H9 (cell line): ENCODE measurements at regions not wholly inside any gene's neighbourhood (a gene's known extent, or its start where the extent isn't known, plus 50 kb on each side); places are given as distances from the start of the nearest gene placed in this dataset.

Experiments
- DNase-seq: peaks from one replicate; pipeline ENCODE4 v3.0.0-alpha.2; 2017
- H2AFZ ChIP-seq: one replicate; pipeline ENCODE4 v1.6.1; 2013; ENCODE audit warnings: mild to moderate bottlenecking, low read length, control low read depth, moderate library complexity
- H2AK5ac ChIP-seq: 2 replicates; pipeline ENCODE4 v1.6.1; 2013; ENCODE audit warnings: low read length, control low read depth, mixed read lengths; ENCODE audit not compliant: insufficient read length
- H2BK120ac ChIP-seq: one replicate; pipeline ENCODE4 v1.6.1; 2013; ENCODE audit warnings: low read depth, mild to moderate bottlenecking, low read length, control low read depth, inconsistent platforms; ENCODE audit not compliant: poor library complexity, severe bottlenecking
- H2BK12ac ChIP-seq: 2 replicates; pipeline ENCODE4 v1.6.1; 2013; ENCODE audit warnings: low read length, control low read depth, mixed read lengths, low read depth; ENCODE audit not compliant: insufficient read length
- H2BK15ac ChIP-seq: 2 replicates; pipeline ENCODE4 v1.6.1; 2013; ENCODE audit warnings: low read depth, low read length, control low read depth
- H2BK20ac ChIP-seq: one replicate; pipeline ENCODE4 v1.6.1; 2013; ENCODE audit warnings: low read depth, mild to moderate bottlenecking, low read length, control low read depth, inconsistent platforms; ENCODE audit not compliant: poor library complexity, severe bottlenecking
- H2BK5ac ChIP-seq: 2 replicates; pipeline ENCODE4 v1.6.1; 2013; ENCODE audit warnings: low read length, control low read depth, mixed read lengths; ENCODE audit not compliant: insufficient read length
- H3K14ac ChIP-seq: 2 replicates; pipeline ENCODE4 v1.6.1; 2013; ENCODE audit warnings: low read length, control low read depth; ENCODE audit not compliant: insufficient read depth
- H3K18ac ChIP-seq: 2 replicates; pipeline ENCODE4 v1.6.1; 2013; ENCODE audit warnings: low read depth, mild to moderate bottlenecking, mixed read lengths, low read length, control low read depth; ENCODE audit not compliant: insufficient read length
- H3K23ac ChIP-seq: 2 replicates; pipeline ENCODE4 v1.6.1; 2013; ENCODE audit warnings: low read length, control low read depth, mixed read lengths, low read depth; ENCODE audit not compliant: insufficient read length
- H3K23me2 ChIP-seq: 2 replicates; pipeline ENCODE4 v1.6.1; 2013; ENCODE audit warnings: low read depth, mild to moderate bottlenecking, mixed read lengths, low read length, control low read depth; ENCODE audit not compliant: insufficient read length, poor library complexity, severe bottlenecking
- H3K27ac ChIP-seq: 2 replicates; pipeline ENCODE4 v1.5.1; 2013; ENCODE audit warnings: low read length, control low read depth, mixed read lengths, low read depth; ENCODE audit not compliant: insufficient read length
- H3K27me3 ChIP-seq: 2 replicates; pipeline ENCODE4 v1.6.1; 2013; ENCODE audit warnings: low read length, control low read depth, inconsistent platforms; ENCODE audit not compliant: insufficient read depth
- H3K4ac ChIP-seq: 2 replicates; pipeline ENCODE4 v1.6.1; 2013; ENCODE audit warnings: low read depth, mild to moderate bottlenecking, control low read depth, inconsistent platforms, low read length, moderate library complexity
- H3K4me1 ChIP-seq: 2 replicates; pipeline ENCODE4 v1.6.1; 2013; ENCODE audit warnings: low read length, control low read depth, inconsistent platforms; ENCODE audit not compliant: insufficient read depth
- H3K4me2 ChIP-seq: 2 replicates; pipeline ENCODE4 v1.6.1; 2013; ENCODE audit warnings: low read length, control low read depth, mixed read lengths; ENCODE audit not compliant: insufficient read length, insufficient read depth
- H3K56ac ChIP-seq: 2 replicates; pipeline ENCODE4 v1.6.1; 2013; ENCODE audit warnings: low read depth, mild to moderate bottlenecking, mixed read lengths, low read length, control low read depth; ENCODE audit not compliant: insufficient read length
- H3K79me1 ChIP-seq: 2 replicates; pipeline ENCODE4 v1.6.1; 2013; ENCODE audit warnings: low read depth, mild to moderate bottlenecking, moderate library complexity, low read length, control low read depth, inconsistent platforms; ENCODE audit not compliant: insufficient read depth, poor library complexity, severe bottlenecking
- H3K79me2 ChIP-seq: 2 replicates; pipeline ENCODE4 v1.6.1; 2013; ENCODE audit warnings: low read length, control low read depth, inconsistent platforms; ENCODE audit not compliant: insufficient read depth
- H3K9ac ChIP-seq: 2 replicates; pipeline ENCODE4 v1.6.1; 2013; ENCODE audit warnings: low read length, control low read depth, mixed read lengths; ENCODE audit not compliant: insufficient read length; ENCODE audit errors: extremely low read depth
- H3K9me3 ChIP-seq: one replicate; pipeline ENCODE4 v1.6.1; 2013; ENCODE audit warnings: low read depth, low read length, inconsistent platforms; ENCODE audit not compliant: control insufficient read depth
- H3T11ph ChIP-seq: one replicate; pipeline ENCODE4 v1.6.1; 2013; ENCODE audit warnings: mild to moderate bottlenecking, low read length, control low read depth, inconsistent platforms
- H4K20me1 ChIP-seq: one replicate; pipeline ENCODE4 v1.6.1; 2013; ENCODE audit not compliant: control insufficient read depth, insufficient read length, insufficient read depth
- H4K5ac ChIP-seq: 2 replicates; pipeline ENCODE4 v1.6.1; 2013; ENCODE audit warnings: low read depth, mild to moderate bottlenecking, mixed read lengths, low read length, control low read depth; ENCODE audit not compliant: insufficient read length
- H4K8ac ChIP-seq: replicated peaks from 2 replicates; pipeline ENCODE4 v1.6.1; 2013; ENCODE audit warnings: low read length, control low read depth, mixed read lengths, low read depth; ENCODE audit not compliant: insufficient read length
- H4K91ac ChIP-seq: 2 replicates; pipeline ENCODE4 v1.6.1; 2013; ENCODE audit warnings: low read depth, mild to moderate bottlenecking, moderate library complexity, mixed read lengths, low read length, control low read depth; ENCODE audit not compliant: insufficient read length
- H3K27ac Mint-ChIP-seq, 3 experiments: 2 replicates in 2 of 3; 3 replicates in 1 of 3; pipeline ENCODE4 v1.8.0; 2020 to 2021; ENCODE audit warnings: mixed read lengths in 3 of 3, mild to moderate bottlenecking in 1 of 3, moderate library complexity in 1 of 3
- H3K27me3 Mint-ChIP-seq: 2 replicates; pipeline ENCODE4 v1.8.0; 2021; ENCODE audit warnings: low read depth, mild to moderate bottlenecking, moderate library complexity, mixed read lengths
- H3K36me3 Mint-ChIP-seq, 3 experiments: 2 replicates in 2 of 3; 3 replicates in 1 of 3; pipeline ENCODE4 v1.8.0; 2020 to 2021; ENCODE audit warnings: low read depth in 3 of 3, mixed read lengths in 3 of 3; ENCODE audit not compliant: insufficient read depth in 1 of 3
- H3K4me1 Mint-ChIP-seq, 2 experiments: 2 replicates each; pipeline ENCODE4 v1.8.0; 2020; ENCODE audit warnings: mixed read lengths in 2 of 2
- H3K4me3 Mint-ChIP-seq, 2 experiments: 2 replicates in 1 of 2; 3 replicates in 1 of 2; pipeline ENCODE4 v1.8.0; 2020 to 2021; ENCODE audit warnings: mild to moderate bottlenecking in 2 of 2, mixed read lengths in 2 of 2, moderate library complexity in 1 of 2
- H3K9me3 Mint-ChIP-seq, 2 experiments: 2 replicates in 1 of 2; 3 replicates in 1 of 2; pipeline ENCODE4 v1.8.0; 2020; ENCODE audit warnings: mild to moderate bottlenecking in 2 of 2, mixed read lengths in 2 of 2, moderate library complexity in 1 of 2
- WGBS: extraction: QIAGEN DNeasy Blood & Tissue Kit; methylation state at CpG from one replicate; pipeline ENCODE4 v1.1.7; 2013; ENCODE audit warnings: missing lambda C conversion rate, low lambda C conversion rate, mixed read lengths; ENCODE audit not compliant: insufficient read length; ENCODE audit errors: extremely low coverage; 5-methylcytosine and 5-hydroxymethylcytosine counted together
- TF ChIP-seq, protein P1 (sequence below): fragments of 200-600 bp; sonication (generic); conservative IDR thresholded peaks from 3 replicates; pipeline ENCODE4 v1.8.0; 2021; ENCODE audit warnings: antibody characterized with exemption, mild to moderate bottlenecking

DNA sequence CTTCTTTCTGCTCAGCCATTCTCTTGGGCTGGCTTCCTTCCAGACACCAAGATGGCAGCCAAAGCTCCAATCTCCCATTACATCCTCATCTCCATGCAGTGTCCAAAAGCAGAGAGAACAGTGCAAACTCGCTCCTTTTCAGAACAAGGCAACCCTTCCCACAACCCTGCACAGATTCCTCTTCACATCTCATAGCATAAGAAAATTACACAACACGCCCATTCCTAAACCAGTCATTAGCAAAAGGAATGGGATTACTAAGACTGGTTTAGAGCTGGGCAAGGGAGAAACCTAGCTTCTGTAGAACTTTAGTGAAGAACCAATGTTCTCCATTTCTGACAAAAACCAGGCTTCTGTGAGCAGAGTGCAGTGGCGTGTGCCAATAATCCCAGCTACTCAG is 51.5 kb upstream of the CTNNA1 start:
- H3K27ac ChIP-seq = no peak overlapping the region

More for the DNA sequence above, 51.5 kb upstream of the CTNNA1 start:
- Histone ChIP-seq H3K9ac (no peak overlapping the region), H3K23ac (no peak overlapping the region), H2BK20ac (no peak overlapping the region), H4K8ac (no peak overlapping the region), H3K79me2 (no peaks in the 10 kb centered on the region), H2BK5ac (no peak overlapping the region), H3K18ac (no peak overlapping the region), H3K56ac (no peak overlapping the region), H3K23me2 (no peaks in the 10 kb centered on the region), H3K4ac (no peak overlapping the region), H4K20me1 (no peaks in the 10 kb centered on the region), H3K79me1 (no peaks in the 10 kb centered on the region), H3T11ph (no peak overlapping the region), H2BK120ac (no peak overlapping the region), H3K4me2 (no peak overlapping the region), H3K14ac (no peak overlapping the region), H3K4me1 (0 out of 2 replicates have a peak, but pooled peaks cover 3% of the 10 kb centered on the region), H4K91ac (no peak overlapping the region), H2BK12ac (no peak overlapping the region), H3K27me3 (no peaks in the 10 kb centered on the region), H2AFZ (no peak overlapping the region), H2AK5ac (no peak overlapping the region), H2BK15ac (no peak overlapping the region), H3K9me3 (no peaks in the 10 kb centered on the region), H4K5ac (no peak overlapping the region)
- H3K36me3 Mint-ChIP-seq = no peaks in the 10 kb centered on the region; a peak in 1 of 7 replicates
- H3K9me3 Mint-ChIP-seq = no peaks in the 10 kb centered on the region
- H3K27ac Mint-ChIP-seq = no peak overlapping the region; a peak in 1 of 7 replicates
- TF ChIP-seq, protein P1, sequence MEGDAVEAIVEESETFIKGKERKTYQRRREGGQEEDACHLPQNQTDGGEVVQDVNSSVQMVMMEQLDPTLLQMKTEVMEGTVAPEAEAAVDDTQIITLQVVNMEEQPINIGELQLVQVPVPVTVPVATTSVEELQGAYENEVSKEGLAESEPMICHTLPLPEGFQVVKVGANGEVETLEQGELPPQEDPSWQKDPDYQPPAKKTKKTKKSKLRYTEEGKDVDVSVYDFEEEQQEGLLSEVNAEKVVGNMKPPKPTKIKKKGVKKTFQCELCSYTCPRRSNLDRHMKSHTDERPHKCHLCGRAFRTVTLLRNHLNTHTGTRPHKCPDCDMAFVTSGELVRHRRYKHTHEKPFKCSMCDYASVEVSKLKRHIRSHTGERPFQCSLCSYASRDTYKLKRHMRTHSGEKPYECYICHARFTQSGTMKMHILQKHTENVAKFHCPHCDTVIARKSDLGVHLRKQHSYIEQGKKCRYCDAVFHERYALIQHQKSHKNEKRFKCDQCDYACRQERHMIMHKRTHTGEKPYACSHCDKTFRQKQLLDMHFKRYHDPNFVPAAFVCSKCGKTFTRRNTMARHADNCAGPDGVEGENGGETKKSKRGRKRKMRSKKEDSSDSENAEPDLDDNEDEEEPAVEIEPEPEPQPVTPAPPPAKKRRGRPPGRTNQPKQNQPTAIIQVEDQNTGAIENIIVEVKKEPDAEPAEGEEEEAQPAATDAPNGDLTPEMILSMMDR = no peak
- H3K4me1 Mint-ChIP-seq = peaks cover 16 to 39% of the 10 kb centered on the region in 2 experiments
- WGBS = no CpG with 5 or more reads among the region's 3 CpGs
- H3K4me3 Mint-ChIP-seq = no peak overlapping the region
- no peak for DNase-seq
- H3K27me3 Mint-ChIP-seq = no peaks in the 10 kb centered on the region; the same call in 1 of the 2 replicates
